ENCODE measurements at regions not wholly inside any gene's neighbourhood (a gene's known extent, or its start where the extent isn't known, plus 50 kb on each side); places are given as distances from the start of the nearest gene placed in this dataset.

DNA sequence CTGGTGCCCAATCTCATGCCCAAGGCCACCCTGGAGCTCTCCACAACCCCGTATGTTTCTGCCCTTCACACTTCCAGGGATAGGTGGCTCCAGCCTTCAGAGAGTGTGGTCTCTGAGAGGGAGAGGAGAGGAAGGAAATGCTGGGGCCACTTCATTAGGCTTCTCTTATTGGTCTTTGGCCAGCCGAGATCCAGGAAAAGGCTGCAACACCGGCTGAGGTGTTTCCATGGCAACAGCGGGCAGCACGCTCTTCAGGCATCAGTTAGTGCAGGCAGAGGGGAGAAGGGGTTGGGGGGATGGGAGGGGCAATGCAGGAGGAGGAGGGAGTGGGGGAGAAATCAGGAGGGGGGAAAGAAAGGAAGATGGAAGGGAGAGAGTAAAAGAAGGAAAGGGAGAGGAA is 275.1 kb upstream of the GJB5 start:
- peak; percentile 47 for DNase-seq (ENCODE audit: low spot score)

DNA sequence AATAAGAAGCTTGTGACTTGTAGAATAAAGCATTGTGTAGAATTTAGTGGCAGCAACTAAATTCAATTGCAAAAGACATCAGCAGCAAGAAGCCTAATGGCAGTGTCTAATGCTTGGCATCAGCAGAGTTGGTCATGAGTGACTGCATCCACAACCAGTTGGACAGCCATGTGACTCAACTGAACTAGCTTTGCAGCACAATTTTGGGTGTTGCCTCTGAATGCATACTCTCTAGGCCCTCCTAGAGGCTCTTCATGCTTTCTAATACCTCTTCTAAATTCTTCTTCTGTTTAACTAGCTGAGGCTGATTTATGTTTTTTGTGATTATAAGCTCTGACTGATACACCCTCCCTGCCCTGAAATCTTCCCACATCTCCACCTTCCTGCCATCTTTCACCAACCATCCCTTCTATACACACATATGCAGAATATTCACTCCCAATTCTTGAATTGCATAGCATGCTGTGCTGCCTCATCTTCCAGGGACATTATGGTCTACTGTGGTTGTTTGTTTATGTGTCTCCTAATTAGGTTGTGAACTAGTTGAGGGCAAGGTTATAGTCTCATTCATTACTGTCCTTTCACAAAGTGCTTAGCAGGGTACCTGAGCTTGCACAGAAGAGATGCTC is 266.7 kb upstream of the GJB5 start:
- DNase-seq (ENCODE audit: low spot score) = no peak

DNA sequence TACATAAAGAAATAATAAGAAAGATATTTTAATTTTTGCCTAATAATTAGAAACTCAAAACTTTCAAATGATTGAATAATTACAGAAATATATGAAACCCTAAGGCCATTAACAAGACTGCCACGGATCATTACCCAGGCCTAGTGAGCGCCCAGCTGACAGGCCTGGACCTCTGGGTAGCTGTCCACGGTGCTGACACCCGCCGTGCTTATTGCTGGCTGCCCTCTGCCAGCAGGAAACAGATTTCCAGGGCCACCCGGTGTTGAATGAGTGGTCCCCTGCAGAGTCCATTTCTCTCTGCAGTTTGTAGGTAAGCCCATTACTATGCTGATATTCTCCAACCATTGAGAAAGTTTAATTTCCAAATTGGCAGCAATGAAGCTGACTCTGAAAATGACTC is 254.4 kb upstream of the GJB5 start:
- DNase-seq (ENCODE audit: low spot score) = peak; percentile 85

DNA sequence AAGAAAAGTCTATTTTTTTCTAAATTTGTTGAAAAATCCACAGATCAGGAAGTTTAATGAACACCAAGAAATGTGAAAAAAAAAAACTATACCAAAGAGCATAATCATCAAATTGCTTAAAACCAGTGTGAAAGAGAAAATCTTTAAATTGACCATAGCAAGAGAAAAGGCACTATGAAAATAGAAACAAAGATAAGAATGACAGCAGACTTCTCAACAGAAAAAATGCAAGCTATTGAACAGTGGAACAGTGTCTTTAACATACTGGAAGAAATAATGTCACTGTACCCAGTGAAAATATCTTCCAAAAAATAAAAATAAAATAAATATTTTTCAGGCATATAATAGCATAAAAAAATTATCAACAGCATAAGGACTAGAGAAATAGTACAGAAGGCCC is 243.0 kb upstream of the GJB5 start:
- no peak for DNase-seq (ENCODE audit: low spot score)

DNA sequence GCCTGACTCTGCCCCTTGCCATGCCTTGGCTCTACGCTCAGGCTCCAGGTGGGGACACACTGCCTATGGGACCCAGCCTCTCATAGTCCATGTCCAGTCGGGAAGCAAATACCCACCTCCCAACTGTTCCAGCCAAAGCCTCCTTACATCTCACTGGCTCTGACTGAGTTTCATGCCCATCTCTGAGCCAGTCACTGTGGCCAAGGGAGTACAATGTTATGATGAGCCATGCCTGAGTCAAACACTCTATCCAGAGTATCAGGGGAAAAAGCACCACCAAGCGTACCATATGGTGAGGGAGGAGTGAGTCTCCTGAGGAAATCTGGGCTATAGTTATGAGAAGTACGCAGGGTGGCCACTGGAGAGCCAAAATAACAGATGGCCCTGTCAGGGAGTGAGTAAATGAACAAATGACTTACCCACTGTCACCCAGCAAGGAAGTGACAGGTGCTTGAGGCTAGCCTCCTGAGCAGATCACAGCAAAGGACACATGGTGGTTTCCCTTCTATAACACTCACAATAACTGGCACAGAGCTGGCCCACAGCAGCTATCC is 236.6 kb upstream of the GJB5 start:
- no peak for DNase-seq (ENCODE audit: low spot score)

DNA sequence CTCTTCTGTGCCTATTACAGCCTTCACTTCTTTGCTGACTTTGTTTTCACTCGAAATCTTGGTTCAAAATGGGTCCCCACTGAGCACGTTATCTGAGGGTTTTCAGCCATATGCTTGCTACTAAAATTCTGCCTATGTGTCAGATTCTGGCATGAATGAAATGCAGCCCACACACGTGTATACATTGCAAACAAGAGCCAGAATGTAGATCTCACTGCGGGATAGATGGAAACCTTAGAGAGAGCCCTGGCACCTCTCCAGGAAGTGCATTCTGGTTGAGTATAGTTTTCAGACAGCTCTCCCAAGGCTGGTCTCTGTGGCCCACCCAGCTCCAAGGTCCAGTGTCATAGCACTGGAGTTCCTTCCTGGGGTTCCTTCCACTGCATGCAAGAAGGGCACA is 234.7 kb upstream of the GJB5 start:
- DNase-seq (ENCODE audit: low spot score) = no peak

DNA sequence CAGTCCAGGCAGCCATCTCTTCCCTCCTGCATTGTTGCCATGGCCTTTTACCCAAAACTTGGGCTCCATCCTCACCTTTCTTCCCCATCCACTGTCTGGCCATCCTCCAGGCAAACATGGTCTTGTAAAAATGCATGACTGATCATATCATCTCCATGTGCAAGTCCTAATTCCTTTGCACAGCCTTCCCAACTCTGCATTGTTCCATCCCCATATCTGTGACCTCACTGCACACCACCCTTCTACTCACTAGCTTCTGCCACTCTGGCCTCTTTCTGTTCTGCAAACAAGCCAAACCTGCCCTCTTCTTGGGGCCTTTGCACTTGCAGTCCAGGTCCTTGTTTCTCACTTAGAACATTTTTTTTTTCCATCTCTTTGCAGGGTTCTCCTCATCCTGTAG is 230.1 kb upstream of the GJB5 start:
- no peak for DNase-seq (ENCODE audit: low spot score)

DNA sequence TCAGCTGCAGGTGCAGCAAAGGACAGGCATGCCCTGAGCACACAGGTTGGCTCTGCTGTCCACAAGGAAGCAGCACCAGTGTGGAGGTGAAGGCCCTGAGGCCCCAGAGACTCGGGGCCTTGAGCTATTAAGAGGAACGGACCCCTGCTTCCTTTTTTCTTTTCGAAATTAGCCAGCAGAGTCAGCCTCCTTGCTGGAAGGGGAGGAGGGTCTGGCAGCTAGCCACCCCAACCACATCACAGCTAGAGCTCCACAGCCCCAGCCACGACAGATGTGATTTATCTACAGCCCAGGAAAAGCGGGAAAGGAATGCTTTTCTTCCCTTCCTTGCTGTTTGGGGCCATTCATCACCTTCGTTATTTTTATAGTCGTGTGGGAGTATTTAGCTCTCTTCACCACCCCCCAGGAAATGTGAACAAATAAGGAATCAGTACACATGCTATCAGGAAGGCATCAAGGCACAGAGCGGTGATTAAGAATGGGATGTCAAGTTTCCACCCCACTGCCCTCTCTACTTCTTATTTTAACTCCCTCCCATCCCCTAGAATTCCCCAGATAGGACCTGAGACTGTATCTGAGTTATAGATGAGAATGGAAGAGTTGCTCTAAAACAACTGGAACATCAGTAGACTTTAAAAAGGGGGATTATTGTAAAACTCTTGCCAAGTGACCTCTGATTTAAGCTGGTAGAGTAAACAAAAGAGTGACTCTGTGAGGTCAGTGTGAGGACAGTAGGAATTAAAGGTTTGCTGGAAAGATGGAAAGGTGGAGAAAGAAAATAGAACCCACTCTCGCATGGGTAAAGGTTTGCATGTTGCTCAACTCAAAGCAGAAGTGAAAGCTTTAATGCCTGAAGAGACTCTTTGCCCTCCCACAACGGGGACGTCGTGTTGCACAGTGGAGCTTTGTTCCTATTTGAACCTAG is 224.7 kb upstream of the GJB5 start:
- DNase-seq (ENCODE audit: low spot score) = no peak

DNA sequence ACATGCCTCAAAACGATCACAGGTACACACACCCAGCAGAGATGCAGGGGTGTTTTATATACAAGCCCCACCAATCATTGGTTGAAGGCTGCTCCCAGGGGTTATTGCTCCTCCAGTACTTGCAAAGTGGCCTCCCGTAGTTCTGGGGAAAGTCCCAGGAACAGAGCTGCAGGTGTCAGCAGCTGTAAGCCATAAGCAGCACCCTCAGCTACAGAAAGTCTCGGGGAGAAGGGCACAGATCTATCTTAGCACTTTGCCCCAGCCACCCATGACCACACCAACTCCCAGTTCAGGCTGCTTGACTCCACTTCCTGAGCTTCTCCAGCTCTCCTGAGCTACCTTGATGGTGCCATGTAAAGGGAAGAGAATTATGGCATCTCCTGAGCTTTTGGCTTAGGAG is 222.7 kb upstream of the GJB5 start:
- no peak for DNase-seq (ENCODE audit: low spot score)

DNA sequence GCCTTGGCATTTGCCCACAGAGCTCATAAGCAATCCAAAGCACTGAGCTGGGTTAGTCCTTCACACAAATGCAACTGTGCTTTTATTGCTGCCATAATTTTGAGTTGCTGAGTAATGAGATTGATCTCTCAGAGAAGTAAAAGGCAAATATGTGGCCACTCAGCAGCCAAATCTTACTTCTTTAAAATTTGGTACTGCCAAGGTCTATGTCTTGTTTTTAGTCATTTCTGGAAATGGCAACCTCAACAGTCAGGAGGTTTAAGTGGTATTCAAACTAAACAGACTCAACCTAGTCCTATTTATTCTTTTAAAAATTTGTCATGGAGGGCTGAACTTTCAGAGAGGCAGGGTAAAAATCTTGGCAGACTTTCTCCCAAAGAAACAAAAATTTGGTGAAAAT is 216.4 kb upstream of the GJB5 start:
- no peak for DNase-seq (ENCODE audit: low spot score)

DNA sequence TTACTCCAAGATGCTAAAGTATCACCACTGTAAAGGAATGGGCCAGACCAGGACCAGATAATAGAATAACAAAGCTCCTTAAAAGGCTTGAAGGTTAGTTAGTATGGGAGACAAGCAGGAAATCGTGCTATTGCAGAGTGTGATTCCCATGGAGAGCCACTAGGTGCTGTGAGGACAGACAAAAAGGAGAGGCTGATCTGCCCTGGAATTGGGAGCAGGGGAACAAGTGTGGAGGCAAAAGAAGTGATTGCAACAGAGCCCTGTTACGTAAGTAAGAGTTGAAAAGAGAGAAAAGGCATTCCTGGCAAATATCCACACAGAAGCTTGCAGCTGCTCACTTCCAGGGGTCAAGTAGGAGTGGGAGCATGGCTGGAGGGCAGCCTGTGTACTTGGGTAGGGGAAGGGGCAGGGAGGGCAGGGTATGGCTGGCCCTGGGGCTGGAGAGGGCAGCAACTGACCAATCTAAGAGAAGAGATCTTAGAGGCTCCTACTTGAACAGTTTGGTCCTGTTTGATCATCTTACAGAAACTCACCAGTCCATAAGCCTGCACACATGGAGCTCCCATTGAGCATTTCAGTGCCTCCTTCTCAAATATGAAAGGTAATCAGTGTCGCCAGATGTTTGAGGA is 207.7 kb upstream of the GJB5 start:
- DNase-seq (ENCODE audit: low spot score) = peak; percentile 73

DNA sequence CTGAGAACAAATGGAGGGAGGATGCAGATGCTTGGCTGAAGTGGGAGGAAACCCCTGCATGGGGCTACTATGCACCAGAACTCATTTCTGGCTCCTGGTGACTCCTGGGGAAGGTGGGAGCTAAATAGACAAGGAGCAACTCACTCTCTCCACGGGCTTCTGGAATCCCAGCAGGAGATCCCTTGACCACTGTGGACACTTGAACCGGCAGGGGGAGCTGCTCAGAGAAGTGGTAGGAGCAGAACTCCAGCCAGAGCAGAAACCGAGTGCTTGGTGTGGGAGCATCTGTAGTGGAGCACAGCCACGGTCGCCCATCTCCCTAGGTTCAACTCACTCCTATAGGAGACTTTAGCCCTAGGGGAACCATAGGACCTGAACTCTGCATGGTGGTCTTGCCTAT is 205.6 kb upstream of the GJB5 start:
- DNase-seq (ENCODE audit: low spot score) = peak; percentile 60

DNA sequence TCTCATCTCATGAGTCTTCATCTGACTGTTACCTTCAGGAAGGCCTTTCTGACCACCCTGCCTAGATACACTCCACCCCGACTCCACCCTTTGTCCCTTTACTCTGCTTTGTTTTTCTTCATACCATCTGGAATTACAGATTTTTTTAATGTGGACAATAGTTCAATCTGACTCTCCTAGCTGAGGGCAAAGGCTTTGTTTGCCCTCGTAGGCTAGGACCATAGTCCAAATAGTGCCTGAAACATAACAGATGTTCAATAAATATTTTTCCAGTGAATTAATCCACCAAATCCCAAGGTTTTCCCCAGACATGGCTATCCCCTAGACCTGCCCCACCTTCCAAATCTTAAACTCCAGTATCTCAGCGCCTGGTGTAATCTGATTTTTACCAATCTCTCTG is 176.5 kb upstream of the GJB5 start:
- no peak for DNase-seq (ENCODE audit: low spot score)

DNA sequence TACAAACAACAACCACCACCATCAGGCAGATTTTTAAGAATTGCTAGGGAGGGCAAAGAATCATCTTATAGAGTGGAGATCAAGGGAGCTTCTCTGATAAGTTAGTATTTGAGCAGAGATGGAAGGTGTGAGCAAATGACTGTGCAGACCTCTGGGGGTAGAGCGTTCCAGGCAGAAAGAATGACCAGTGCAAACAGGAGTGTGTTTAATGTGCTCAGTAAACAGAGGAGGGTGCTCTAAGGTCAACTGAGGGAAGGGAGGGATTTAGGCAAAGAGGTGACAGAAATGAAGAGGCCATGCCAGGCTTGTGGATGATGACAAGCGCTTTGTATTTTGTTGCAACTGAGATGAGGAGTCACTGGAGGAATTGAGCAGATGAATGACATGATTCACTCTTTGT is 172.5 kb upstream of the GJB5 start:
- no peak for DNase-seq (ENCODE audit: low spot score)

DNA sequence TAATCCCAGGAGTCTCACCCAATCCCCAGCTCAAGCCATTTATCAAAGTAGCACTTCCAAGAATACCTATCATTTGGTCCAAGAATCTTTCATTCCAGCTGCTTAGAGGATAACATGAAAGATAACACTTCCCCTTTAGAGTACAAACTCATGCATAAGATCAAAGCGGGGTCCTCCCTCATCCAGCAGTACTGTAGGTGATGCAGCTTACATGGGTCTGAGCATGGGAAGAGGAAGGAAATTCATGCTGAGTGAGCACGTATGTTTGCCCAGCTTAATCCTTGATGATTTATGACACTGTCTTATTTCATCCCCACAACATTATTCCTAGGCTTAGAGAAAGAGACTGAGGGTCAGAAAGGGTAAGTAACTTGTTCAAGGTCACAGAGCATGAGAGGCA is 167.1 kb upstream of the GJB5 start:
- no peak for DNase-seq (ENCODE audit: low spot score)

DNA sequence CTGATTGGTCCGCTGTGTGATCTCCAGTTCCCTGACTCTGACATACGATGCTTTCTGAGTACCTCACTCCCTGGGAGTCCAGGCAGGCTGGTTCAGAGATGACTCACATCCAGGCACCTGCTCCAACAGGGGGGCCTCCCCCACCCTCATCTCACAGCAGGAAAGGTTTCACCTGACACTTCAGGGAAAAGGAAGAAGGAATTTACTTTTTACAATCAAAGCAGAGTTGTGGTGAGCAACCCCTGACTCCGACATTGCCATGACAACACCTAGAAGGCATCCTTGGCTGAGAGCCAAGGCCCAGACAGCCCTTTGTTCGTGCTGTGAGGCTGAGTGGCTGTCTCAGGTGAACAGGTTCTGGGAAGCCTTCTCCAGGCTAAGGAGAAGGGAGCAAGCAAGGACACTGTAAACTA is 164.6 kb upstream of the GJB5 start:
- DNase-seq (ENCODE audit: low spot score) = peak; percentile 59

DNA sequence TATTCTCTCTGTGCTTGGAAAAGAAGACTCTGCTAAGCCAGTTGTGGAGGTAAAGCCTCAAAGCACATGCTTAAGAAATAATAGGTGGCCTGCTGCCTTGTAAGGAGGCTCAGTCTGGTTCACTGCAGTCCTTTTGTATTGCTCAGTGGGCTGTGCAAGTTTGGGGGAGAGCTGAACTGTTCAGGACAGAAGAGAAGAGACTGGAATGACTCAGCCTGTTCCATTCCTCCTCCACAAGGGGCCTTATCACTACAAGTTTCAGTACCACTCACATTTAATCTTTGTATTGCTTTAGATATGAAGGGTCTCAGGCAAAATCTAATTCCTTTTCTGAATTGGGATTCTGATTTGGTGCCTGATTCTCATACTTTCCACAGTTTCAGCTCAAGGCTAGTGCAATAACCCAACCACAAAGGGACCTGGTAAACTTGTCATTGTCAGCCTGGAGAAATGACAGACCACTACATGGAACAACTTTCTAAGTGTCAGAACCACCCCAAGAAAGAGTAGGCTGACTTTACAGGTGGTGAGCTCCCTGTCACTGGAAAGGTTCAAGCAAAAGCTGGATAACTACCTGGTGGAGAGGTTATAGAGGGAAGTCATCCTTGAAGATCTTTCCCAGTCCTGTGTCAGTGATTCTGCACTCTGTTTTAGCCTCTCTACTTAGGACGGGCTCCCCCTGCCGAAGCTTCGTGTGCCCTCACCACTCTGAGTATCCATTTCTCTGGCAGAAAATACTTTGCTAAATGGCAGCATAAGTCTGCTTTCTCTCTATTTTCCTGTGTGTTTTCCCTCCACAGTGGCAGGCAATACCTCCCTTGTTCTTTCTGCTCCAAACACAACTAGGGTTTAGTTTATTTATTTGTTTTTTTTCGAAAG is 162.9 kb upstream of the GJB5 start:
- no peak for DNase-seq (ENCODE audit: low spot score)

DNA sequence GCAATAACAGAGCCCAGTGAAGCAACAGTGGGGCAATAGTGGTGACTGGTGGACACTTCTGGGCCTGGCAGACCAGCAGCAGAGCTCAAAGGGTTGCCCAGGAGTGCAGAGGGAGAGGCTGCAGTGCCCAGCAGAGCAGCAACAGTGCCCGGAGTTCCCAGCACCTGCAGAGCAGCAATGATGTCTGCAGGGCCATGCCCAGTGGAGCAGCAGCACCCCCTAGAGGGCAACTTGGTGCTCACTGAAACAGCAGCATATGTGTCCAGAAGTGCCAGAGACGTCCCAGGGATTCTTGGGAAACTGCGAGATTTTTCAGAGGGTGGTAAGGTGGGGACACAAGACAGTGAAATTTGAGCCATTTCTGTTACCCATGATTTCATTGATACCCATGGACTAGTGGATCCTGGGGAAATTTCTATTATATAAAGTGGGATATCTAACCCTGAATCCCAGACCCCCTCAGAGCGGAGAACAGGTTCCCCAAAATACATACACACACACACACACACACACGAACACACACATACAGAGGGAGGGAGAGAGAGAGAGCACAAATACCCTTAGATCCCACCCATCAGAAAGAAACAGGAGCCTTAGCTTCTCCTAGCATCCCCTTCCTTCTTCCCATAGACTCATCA is 156.9 kb upstream of the GJB5 start:
- DNase-seq (ENCODE audit: low spot score) = peak; percentile 90

DNA sequence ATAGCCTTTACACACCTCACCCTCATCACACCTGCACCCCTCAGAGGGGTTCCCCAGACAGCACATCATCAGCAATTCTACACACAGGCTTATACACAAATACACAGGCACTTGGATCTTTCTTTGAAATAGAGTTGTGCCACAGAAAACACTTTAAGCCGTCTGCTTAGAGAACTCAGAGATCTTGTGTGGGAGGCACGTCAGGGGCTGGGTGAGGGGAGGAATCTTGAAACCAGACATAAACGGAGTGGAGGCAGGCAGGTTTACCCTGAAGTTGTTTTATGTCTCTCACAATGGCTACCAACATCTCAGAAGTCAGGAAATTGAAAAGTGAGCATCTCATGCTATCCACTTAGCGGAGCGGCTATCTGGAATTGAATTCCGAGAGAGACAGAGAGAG is 151.9 kb upstream of the GJB5 start:
- DNase-seq (ENCODE audit: low spot score) = no peak

DNA sequence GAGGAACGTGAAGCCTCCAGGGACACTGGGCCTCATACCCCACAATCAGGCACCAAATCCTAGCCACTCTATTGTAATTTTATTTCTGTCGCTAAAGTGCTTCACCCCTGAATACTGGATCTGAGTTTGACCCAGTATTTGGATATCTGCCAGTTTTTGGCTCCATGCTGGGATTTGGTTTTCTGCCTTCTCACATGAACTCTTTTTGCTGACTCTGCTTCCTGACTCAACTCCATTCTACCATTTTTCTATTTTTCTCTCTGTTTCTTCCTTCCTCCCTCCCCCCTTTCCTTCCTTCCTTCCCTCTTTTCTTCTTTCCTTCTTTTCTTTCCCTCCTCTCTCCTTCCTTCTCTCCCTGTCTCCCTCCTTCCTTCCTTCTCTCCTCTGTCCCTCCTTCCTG is 151.3 kb upstream of the GJB5 start:
- DNase-seq (ENCODE audit: low spot score) = no peak

DNA sequence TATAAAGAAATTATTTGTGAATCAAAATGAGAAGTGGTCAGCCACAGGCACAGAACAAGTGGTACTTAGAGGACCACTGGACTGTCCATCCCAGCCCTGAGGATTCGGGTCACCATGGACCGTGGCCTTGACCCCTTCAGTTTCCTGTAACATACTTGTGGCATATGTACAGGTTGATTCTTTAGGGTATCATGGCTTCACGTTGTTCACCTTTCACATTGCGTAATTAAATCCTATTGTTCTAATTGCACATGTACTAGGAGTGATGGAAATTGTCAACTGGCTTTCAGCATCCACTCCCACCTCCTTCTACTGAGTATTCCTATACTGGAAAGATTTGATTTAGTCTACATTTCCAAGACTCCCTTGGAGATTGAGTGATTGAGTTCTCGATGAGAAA is 148.3 kb upstream of the GJB5 start:
- no peak for DNase-seq (ENCODE audit: low spot score)
